CD4-positive, CD25-positive, alpha-beta regulatory T cell (primary cell): ENCODE measurements at regions not wholly inside any gene's neighbourhood (a gene's known extent, or its start where the extent isn't known, plus 50 kb on each side); places are given as distances from the start of the nearest gene placed in this dataset.

Source experiments
- ATAC-seq, 2 donors: fragments of 150-1000 bp; cut with Tn5 transposase; one replicate each; pipeline ENCODE4 v1.10.0; 2021; ENCODE audit warnings: low read depth in 2 of 2, moderate number of reproducible peaks in 2 of 2, moderate library complexity in 1 of 2
- DNase-seq, 3 donors: peaks; one replicate each; pipeline versions ENCODE4 v3.0.0 to v3.0.0-alpha.2; 2012 to 2022; ENCODE audit warnings: mixed read lengths in 1 of 3
- H3K27ac ChIP-seq: one replicate; pipeline ENCODE4 v1.7.0; 2013; ENCODE audit warnings: mild to moderate bottlenecking, low read length; ENCODE audit not compliant: insufficient read depth, poor library complexity, severe bottlenecking
- H3K27me3 ChIP-seq: one replicate; pipeline ENCODE4 v1.7.0; 2013; ENCODE audit warnings: low read length; ENCODE audit not compliant: control insufficient read depth, insufficient read depth
- H3K36me3 ChIP-seq: one replicate; pipeline ENCODE4 v1.7.0; 2013; ENCODE audit warnings: mild to moderate bottlenecking, low read length, moderate library complexity; ENCODE audit not compliant: control insufficient read depth, insufficient read depth
- H3K4me1 ChIP-seq: 2 replicates; pipeline ENCODE4 v1.7.0; 2013; ENCODE audit warnings: mild to moderate bottlenecking, low read length; ENCODE audit not compliant: insufficient read depth, control insufficient read depth, poor library complexity, severe bottlenecking
- H3K4me3 ChIP-seq: one replicate; pipeline ENCODE4 v1.7.0; 2013; ENCODE audit warnings: low read depth, mild to moderate bottlenecking, low read length, moderate library complexity
- H3K9me3 ChIP-seq, 2 experiments: 1 replicate in 1 of 2; 2 replicates in 1 of 2; pipeline ENCODE4 v1.7.0; 2013; ENCODE audit warnings: low read length in 2 of 2, mild to moderate bottlenecking in 1 of 2, moderate library complexity in 1 of 2; ENCODE audit not compliant: control insufficient read depth in 2 of 2
- H3K27ac Mint-ChIP-seq, 3 donors: one replicate each; pipeline ENCODE4 v1.8.0; 2020 to 2022; ENCODE audit warnings: mild to moderate bottlenecking in 3 of 3, mixed read lengths in 3 of 3, moderate library complexity in 2 of 3
- H3K27me3 Mint-ChIP-seq: one replicate; pipeline ENCODE4 v1.8.0; 2022; ENCODE audit warnings: mild to moderate bottlenecking, mixed read lengths
- H3K36me3 Mint-ChIP-seq: one replicate; pipeline ENCODE4 v1.8.0; 2020; ENCODE audit warnings: mixed read lengths
- H3K4me1 Mint-ChIP-seq, 4 donors: one replicate each; pipeline ENCODE4 v1.8.0; 2020 to 2022; ENCODE audit warnings: mixed read lengths in 4 of 4, mild to moderate bottlenecking in 1 of 4
- H3K4me3 Mint-ChIP-seq, 4 donors: one replicate each; pipeline ENCODE4 v1.8.0; 2020 to 2022; ENCODE audit warnings: mild to moderate bottlenecking in 4 of 4, mixed read lengths in 4 of 4, moderate library complexity in 3 of 4
- H3K9me3 Mint-ChIP-seq, 7 donors: one replicate each; pipeline ENCODE4 v1.8.0; 2020 to 2022; ENCODE audit warnings: mixed read lengths in 7 of 7, mild to moderate bottlenecking in 3 of 7, moderate library complexity in 2 of 7

GRCh38 chr1:22239378-22239777 lies 96.5 kb upstream of the WNT4 start:
- Histone ChIP-seq H3K4me1 (no peaks in the 10 kb centered on the region), H3K36me3 (no peaks in the 10 kb centered on the region), H3K27me3 (no peaks in the 10 kb centered on the region), H3K4me3 (no peak overlapping the region), H3K9me3 (no peaks in the 10 kb centered on the region), H3K27ac (no peak overlapping the region)
- ATAC-seq (no peak), DNase-seq (no peak)
- H3K36me3 Mint-ChIP-seq = no peaks in the 10 kb centered on the region
- H3K4me1 Mint-ChIP-seq = no peaks in the 10 kb centered on the region
- no peak overlapping the region for H3K27ac Mint-ChIP-seq
- H3K4me3 Mint-ChIP-seq = no peak overlapping the region
- H3K27me3 Mint-ChIP-seq = peaks cover 4% of the 10 kb centered on the region
- H3K9me3 Mint-ChIP-seq = no peaks in the 10 kb centered on the region

GRCh38 chr1:22241250-22241649 lies 98.4 kb upstream of the WNT4 start:
- no peak for DNase-seq
- H3K27me3 Mint-ChIP-seq = no peaks in the 10 kb centered on the region
- H3K9me3 Mint-ChIP-seq = no peaks in the 10 kb centered on the region
- H3K4me1 Mint-ChIP-seq = no peaks in the 10 kb centered on the region
- H3K4me3 Mint-ChIP-seq = no peak overlapping the region
- H3K36me3 ChIP-seq = no peaks in the 10 kb centered on the region
- no peaks in the 10 kb centered on the region for H3K36me3 Mint-ChIP-seq
- H3K4me3 ChIP-seq = no peak overlapping the region
- no peaks in the 10 kb centered on the region for H3K4me1 ChIP-seq
- H3K27ac Mint-ChIP-seq = no peak overlapping the region
- no peak for ATAC-seq
- H3K9me3 ChIP-seq = no peaks in the 10 kb centered on the region
- H3K27me3 ChIP-seq = no peaks in the 10 kb centered on the region
- no peak overlapping the region for H3K27ac ChIP-seq

- no peaks in the 10 kb centered on the region for H3K9me3 Mint-ChIP-seq
- DNase-seq (no peak), ATAC-seq (no peak)
- peaks cover 4% of the 10 kb centered on the region for H3K27me3 Mint-ChIP-seq
- H3K27me3 ChIP-seq = no peaks in the 10 kb centered on the region
- no peak overlapping the region for H3K4me3 ChIP-seq
- H3K4me1 Mint-ChIP-seq = no peaks in the 10 kb centered on the region
- H3K9me3 ChIP-seq = no peaks in the 10 kb centered on the region
- H3K27ac Mint-ChIP-seq = no peak overlapping the region
- no peak overlapping the region for H3K27ac ChIP-seq
- no peaks in the 10 kb centered on the region for H3K36me3 Mint-ChIP-seq
- H3K4me3 Mint-ChIP-seq = no peak overlapping the region
- H3K4me1 ChIP-seq = no peaks in the 10 kb centered on the region
- H3K36me3 ChIP-seq = no peaks in the 10 kb centered on the region
These were observed 98.9 kb upstream of the WNT4 start for GRCh38 chr1:22241811-22242210.

- ATAC-seq = no peak
These were observed 102.3 kb upstream of the WNT4 start for GRCh38 chr1:22245100-22245650.

GRCh38 chr1:22245726-22246125 lies 102.8 kb upstream of the WNT4 start:
- H3K27ac ChIP-seq = no peak overlapping the region
- H3K27ac Mint-ChIP-seq = no peak overlapping the region
- no peaks in the 10 kb centered on the region for H3K36me3 Mint-ChIP-seq
- no peaks in the 10 kb centered on the region for H3K9me3 ChIP-seq
- H3K4me3 Mint-ChIP-seq = no peak overlapping the region
- ATAC-seq (no peak), DNase-seq (no peak)
- H3K27me3 ChIP-seq = no peaks in the 10 kb centered on the region
- peaks cover 12% of the 10 kb centered on the region for H3K27me3 Mint-ChIP-seq
- H3K9me3 Mint-ChIP-seq = no peaks in the 10 kb centered on the region
- no peaks in the 10 kb centered on the region for H3K4me1 Mint-ChIP-seq
- H3K4me3 ChIP-seq = no peak overlapping the region
- H3K36me3 ChIP-seq = no peaks in the 10 kb centered on the region
- no peaks in the 10 kb centered on the region for H3K4me1 ChIP-seq

More at GRCh38 chr1:22245100-22245650, 102.3 kb upstream of the WNT4 start:
- no peaks in the 10 kb centered on the region for H3K9me3 ChIP-seq
- DNase-seq = no peak
- Mint-ChIP-seq H3K27ac (no peak overlapping the region), H3K4me1 (no peaks in the 10 kb centered on the region), H3K4me3 (no peak overlapping the region), H3K9me3 (no peaks in the 10 kb centered on the region), H3K27me3 (peaks cover 12% of the 10 kb centered on the region), H3K36me3 (no peaks in the 10 kb centered on the region)
- H3K4me1 ChIP-seq = no peaks in the 10 kb centered on the region
- H3K27ac ChIP-seq = no peak overlapping the region
- H3K4me3 ChIP-seq = no peak overlapping the region
- no peaks in the 10 kb centered on the region for H3K36me3 ChIP-seq
- no peaks in the 10 kb centered on the region for H3K27me3 ChIP-seq

GRCh38 chr1:22246755-22247480 lies 104.0 kb upstream of the WNT4 start:
- Mint-ChIP-seq H3K4me3 (no peak overlapping the region), H3K27ac (no peak overlapping the region), H3K4me1 (no peaks in the 10 kb centered on the region), H3K9me3 (no peaks in the 10 kb centered on the region), H3K36me3 (no peaks in the 10 kb centered on the region), H3K27me3 (peaks cover 12% of the 10 kb centered on the region)
- no peak for ATAC-seq
- no peaks in the 10 kb centered on the region for H3K27me3 ChIP-seq
- H3K4me3 ChIP-seq = no peak overlapping the region
- no peak for DNase-seq
- no peak overlapping the region for H3K27ac ChIP-seq
- no peaks in the 10 kb centered on the region for H3K36me3 ChIP-seq
- no peaks in the 10 kb centered on the region for H3K9me3 ChIP-seq
- no peaks in the 10 kb centered on the region for H3K4me1 ChIP-seq

GRCh38 chr1:22247527-22248245 lies 104.8 kb upstream of the WNT4 start:
- ATAC-seq (no peak), DNase-seq (no peak)
- peaks cover 14% of the 10 kb centered on the region for H3K27me3 Mint-ChIP-seq
- H3K9me3 Mint-ChIP-seq = no peaks in the 10 kb centered on the region
- no peak overlapping the region for H3K4me3 Mint-ChIP-seq
- no peaks in the 10 kb centered on the region for H3K9me3 ChIP-seq
- H3K4me1 Mint-ChIP-seq = no peaks in the 10 kb centered on the region
- no peak overlapping the region for H3K4me3 ChIP-seq
- H3K27me3 ChIP-seq = no peaks in the 10 kb centered on the region
- no peak overlapping the region for H3K27ac Mint-ChIP-seq
- no peaks in the 10 kb centered on the region for H3K4me1 ChIP-seq
- no peaks in the 10 kb centered on the region for H3K36me3 Mint-ChIP-seq
- no peaks in the 10 kb centered on the region for H3K36me3 ChIP-seq
- H3K27ac ChIP-seq = no peak overlapping the region

- no peak overlapping the region for H3K4me3 ChIP-seq
- H3K9me3 Mint-ChIP-seq = no peaks in the 10 kb centered on the region
- H3K27ac ChIP-seq = no peak overlapping the region
- no peaks in the 10 kb centered on the region for H3K4me1 ChIP-seq
- H3K27me3 ChIP-seq = no peaks in the 10 kb centered on the region
- peaks cover 15% of the 10 kb centered on the region for H3K27me3 Mint-ChIP-seq
- no peak for ATAC-seq
- no peak overlapping the region for H3K4me3 Mint-ChIP-seq
- H3K36me3 Mint-ChIP-seq = no peaks in the 10 kb centered on the region
- DNase-seq = no peak
- H3K27ac Mint-ChIP-seq = no peak overlapping the region
- no peaks in the 10 kb centered on the region for H3K36me3 ChIP-seq
- H3K9me3 ChIP-seq = no peaks in the 10 kb centered on the region
- no peaks in the 10 kb centered on the region for H3K4me1 Mint-ChIP-seq
These were observed 105.8 kb upstream of the WNT4 start for GRCh38 chr1:22248746-22249145.
